ENCODE measurements at regions not wholly inside any gene's neighbourhood (a gene's known extent, or its start where the extent isn't known, plus 50 kb on each side); places are given as distances from the start of the nearest gene placed in this dataset.

GRCh38 chr1:192952646-192953045 is 106.5 kb downstream of the UCHL5 start:
- H3K4me2 ChIP-seq (ENCODE audit: low read length), result no peak overlapping the region
- no peak overlapping the region for H3K4me3 ChIP-seq (ENCODE audit: low read length)
- H3K36me3 ChIP-seq (ENCODE audit: insufficient read depth, low read length), result no peaks in the 10 kb centered on the region
- no peaks in the 10 kb centered on the region for H4K20me1 ChIP-seq (ENCODE audit: insufficient read depth)
- TF ChIP-seq EP300 (conservative IDR thresholded peaks at IDR 0.05; ENCODE audit: poor library complexity, severe bottlenecking) (no peak), SMC3 (conservative IDR thresholded peaks at IDR 0.05; ENCODE audit: poor library complexity) (no peak), MXI1 (conservative IDR thresholded peaks at IDR 0.05; ENCODE audit: poor library complexity, severe bottlenecking) (no peak)
- H3F3A ChIP-seq (ENCODE audit: insufficient read depth, low read length, poor library complexity, severe bottlenecking), result no peaks in the 10 kb centered on the region
- no peaks in the 10 kb centered on the region for H3K9me3 ChIP-seq (ENCODE audit: low read length)
- H3K9me2 ChIP-seq (ENCODE audit: insufficient read depth, low read length), result no peaks in the 10 kb centered on the region
- H3K9ac ChIP-seq (ENCODE audit: low read length), result no peak overlapping the region
- no peaks in the 10 kb centered on the region for H3K27me3 ChIP-seq (ENCODE audit: insufficient read depth, low read depth, low read length)
- no peak overlapping the region for H2AFZ ChIP-seq (ENCODE audit: low read depth, low read length)
- no peaks in the 10 kb centered on the region for H3K79me2 ChIP-seq (replicated peaks; ENCODE audit: insufficient read depth, low read length)
- H3K27ac ChIP-seq (ENCODE audit: low read length), result no peak overlapping the region

GRCh38 chr1:192954705-192955265 is 104.4 kb downstream of the UCHL5 start:
- H3K9ac ChIP-seq (ENCODE audit: low read length), result peak overlapping the region; percentile 39
- no peaks in the 10 kb centered on the region for H3K27me3 ChIP-seq (ENCODE audit: insufficient read depth, low read depth, low read length)
- H3K9me2 ChIP-seq (ENCODE audit: insufficient read depth, low read length), result no peaks in the 10 kb centered on the region

More at GRCh38 chr1:192954705-192955265, 104.4 kb downstream of the UCHL5 start:
- peak overlapping the region; percentile 86 for H3K27ac ChIP-seq (ENCODE audit: low read length)
- H3F3A ChIP-seq (ENCODE audit: insufficient read depth, low read length, poor library complexity, severe bottlenecking), result no peaks in the 10 kb centered on the region
- no peaks in the 10 kb centered on the region for H3K79me2 ChIP-seq (replicated peaks; ENCODE audit: insufficient read depth, low read length)
- H3K4me3 ChIP-seq (ENCODE audit: low read length), result no peak overlapping the region
- peak overlapping the region; percentile 15 for H3K4me2 ChIP-seq (ENCODE audit: low read length)
- no peaks in the 10 kb centered on the region for H3K36me3 ChIP-seq (ENCODE audit: insufficient read depth, low read length)
- peak overlapping the region; percentile 10 for H2AFZ ChIP-seq (ENCODE audit: low read depth, low read length)
- no peaks in the 10 kb centered on the region for H3K9me3 ChIP-seq (ENCODE audit: low read length)
- no peaks in the 10 kb centered on the region for H4K20me1 ChIP-seq (ENCODE audit: insufficient read depth)
- TF ChIP-seq EP300 (conservative IDR thresholded peaks at IDR 0.05; ENCODE audit: poor library complexity, severe bottlenecking) (peak; percentile 95), EZH2 (IDR thresholded peaks at IDR 0.05; ENCODE audit: borderline replicate concordance, insufficient read depth, low read length, poor library complexity, severe bottlenecking) (no peak), RAD21 (conservative IDR thresholded peaks at IDR 0.05) (no peak), REST (IDR thresholded peaks at IDR 0.05; ENCODE audit: borderline replicate concordance) (peak; percentile 55), CTCF (IDR thresholded peaks at IDR 0.05; ENCODE audit: poor library complexity, severe bottlenecking) (no peak), POLR2AphosphoS5 (IDR thresholded peaks at IDR 0.05) (peak; percentile 71), SMC3 (conservative IDR thresholded peaks at IDR 0.05; ENCODE audit: poor library complexity) (peak; percentile 8)
